ENCODE measurements at regions not wholly inside any gene's neighbourhood (a gene's known extent, or its start where the extent isn't known, plus 50 kb on each side); places are given as distances from the start of the nearest gene placed in this dataset.

DNA sequence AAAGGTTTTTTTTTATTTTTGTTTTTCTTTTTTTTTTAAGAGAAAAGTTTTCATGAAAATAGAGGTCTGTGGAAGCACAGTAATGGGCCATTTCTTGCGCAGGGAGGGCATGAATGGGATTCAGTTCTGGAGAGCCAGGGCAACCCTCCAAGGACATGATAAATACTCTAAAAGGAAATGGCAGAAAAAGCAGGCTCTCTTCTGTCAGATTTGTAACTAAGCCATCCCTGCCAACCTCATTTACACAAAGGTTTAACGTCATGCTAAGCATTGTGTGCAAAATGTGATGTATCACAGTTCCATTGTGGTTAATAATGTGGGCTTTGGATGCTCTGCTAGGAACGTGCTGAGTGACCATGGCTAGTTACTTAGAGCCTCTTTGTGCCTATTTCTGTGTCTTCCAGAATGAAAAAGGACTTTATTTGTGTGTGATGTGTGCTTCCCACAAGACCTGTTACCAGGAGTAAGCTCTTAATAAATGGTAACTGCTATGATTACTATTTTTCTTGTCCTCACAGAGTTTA is 1095.9 kb upstream of the SORCS1 start:
- Histone ChIP-seq H3K4me1 (ENCODE audit: control insufficient read depth, insufficient read depth, low read length, unreplicated experiment) (no peaks in the 10 kb centered on the region), H3K27me3 (ENCODE audit: insufficient read depth, low read length) (no peaks in the 10 kb centered on the region), H3K79me2 (ENCODE audit: control insufficient read depth, insufficient read depth, low read length, unreplicated experiment) (no peaks in the 10 kb centered on the region), H3K36me3 (ENCODE audit: insufficient read depth, low read length) (no peaks in the 10 kb centered on the region), H3K27ac (ENCODE audit: low read depth, low read length) (no peak overlapping the region), H3K4me3 (ENCODE audit: low read depth, low read length) (no peak overlapping the region), H2AFZ (ENCODE audit: low read length, unreplicated experiment) (no peak overlapping the region)

DNA sequence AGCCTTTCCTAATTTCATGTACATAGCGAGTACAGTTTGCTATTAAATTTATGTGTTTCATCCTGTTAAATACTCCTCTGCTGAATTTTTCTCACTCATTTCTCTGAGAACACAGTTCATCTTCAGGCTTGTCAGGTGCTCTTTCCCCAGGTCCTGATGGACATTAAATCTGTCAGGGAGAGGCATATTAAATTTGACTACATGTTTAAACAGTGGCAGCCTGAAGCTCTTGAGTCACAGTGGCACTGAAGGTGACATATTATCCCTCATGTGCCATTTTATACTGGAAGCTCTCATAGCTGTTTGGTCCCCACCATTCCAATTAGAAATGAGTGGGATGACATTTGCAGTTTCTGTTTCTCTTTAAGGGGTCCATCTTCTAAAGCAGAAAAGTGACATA is 1089.6 kb upstream of the SORCS1 start:
- Histone ChIP-seq H3K27ac (ENCODE audit: low read depth, low read length) (no peak overlapping the region), H2AFZ (ENCODE audit: low read length, unreplicated experiment) (no peak overlapping the region), H3K4me1 (ENCODE audit: control insufficient read depth, insufficient read depth, low read length, unreplicated experiment) (no peaks in the 10 kb centered on the region), H3K79me2 (ENCODE audit: control insufficient read depth, insufficient read depth, low read length, unreplicated experiment) (no peaks in the 10 kb centered on the region), H3K27me3 (ENCODE audit: insufficient read depth, low read length) (no peaks in the 10 kb centered on the region), H3K4me3 (ENCODE audit: low read depth, low read length) (no peak overlapping the region), H3K36me3 (ENCODE audit: insufficient read depth, low read length) (no peaks in the 10 kb centered on the region)

GRCh38 chr10:108252771-108253170 is 1088.3 kb upstream of the SORCS1 start:
- Histone ChIP-seq H3K36me3 (ENCODE audit: insufficient read depth, low read length) (no peaks in the 10 kb centered on the region), H3K27me3 (ENCODE audit: insufficient read depth, low read length) (no peaks in the 10 kb centered on the region), H3K4me1 (ENCODE audit: control insufficient read depth, insufficient read depth, low read length, unreplicated experiment) (no peaks in the 10 kb centered on the region), H2AFZ (ENCODE audit: low read length, unreplicated experiment) (no peak overlapping the region), H3K4me3 (ENCODE audit: low read depth, low read length) (no peak overlapping the region), H3K79me2 (ENCODE audit: control insufficient read depth, insufficient read depth, low read length, unreplicated experiment) (no peaks in the 10 kb centered on the region), H3K27ac (ENCODE audit: low read depth, low read length) (no peak overlapping the region)

DNA sequence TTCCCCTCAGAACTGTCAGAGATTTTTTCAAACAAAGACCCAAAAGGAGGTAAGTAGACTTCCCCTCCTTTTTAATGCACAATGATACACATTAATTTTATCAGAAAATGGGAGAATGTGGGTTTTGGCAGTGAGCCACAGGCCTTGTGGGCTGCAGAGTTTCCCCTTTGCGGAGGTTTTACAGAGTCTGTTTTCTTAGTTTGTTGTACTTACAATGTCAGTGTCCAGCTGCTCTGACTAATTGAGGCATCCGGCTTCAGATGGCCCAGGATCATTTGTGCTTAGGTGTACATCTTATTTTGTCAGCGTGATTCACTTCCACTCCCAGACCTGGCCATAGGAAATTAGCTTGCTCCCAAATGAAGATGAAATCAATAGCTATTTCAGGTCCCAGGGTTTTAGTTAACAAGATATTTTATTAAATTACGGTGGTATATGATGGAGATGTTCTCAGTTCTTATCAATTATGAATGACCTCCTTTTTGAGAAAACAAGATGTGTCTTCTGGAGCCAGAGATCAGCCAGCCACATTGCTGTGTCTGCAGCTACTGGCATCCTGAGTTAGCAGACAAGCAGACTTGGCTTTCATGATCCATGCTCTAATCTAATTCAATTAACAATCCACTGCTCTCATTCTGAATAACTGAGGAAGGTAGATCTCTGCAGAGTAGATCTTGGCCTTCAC is 1086.6 kb upstream of the SORCS1 start:
- Histone ChIP-seq H3K4me1 (ENCODE audit: control insufficient read depth, insufficient read depth, low read length, unreplicated experiment) (no peaks in the 10 kb centered on the region), H3K79me2 (ENCODE audit: control insufficient read depth, insufficient read depth, low read length, unreplicated experiment) (no peaks in the 10 kb centered on the region), H2AFZ (ENCODE audit: low read length, unreplicated experiment) (no peak overlapping the region), H3K27ac (ENCODE audit: low read depth, low read length) (no peak overlapping the region), H3K36me3 (ENCODE audit: insufficient read depth, low read length) (no peaks in the 10 kb centered on the region), H3K4me3 (ENCODE audit: low read depth, low read length) (no peak overlapping the region), H3K27me3 (ENCODE audit: insufficient read depth, low read length) (no peaks in the 10 kb centered on the region)

DNA sequence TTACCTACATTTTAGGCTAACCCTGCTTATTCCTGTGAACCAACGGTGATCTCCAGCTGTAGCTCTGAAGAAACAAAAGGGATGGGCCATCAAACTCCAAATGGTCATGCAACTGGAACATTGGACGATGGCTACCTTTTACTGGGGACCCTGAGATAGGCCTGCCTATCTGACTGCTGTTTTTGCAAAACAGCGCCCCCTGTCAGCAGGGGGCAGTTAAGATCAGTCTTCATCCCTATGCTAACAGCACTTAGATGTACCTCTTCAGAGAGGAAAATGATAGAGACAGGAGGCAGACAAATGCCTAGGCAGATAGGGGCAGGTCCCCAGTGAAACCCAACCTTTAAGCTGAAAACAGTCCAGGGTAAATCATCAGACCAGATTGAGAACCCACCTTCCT is 1085.4 kb upstream of the SORCS1 start:
- Histone ChIP-seq H3K27ac (ENCODE audit: low read depth, low read length) (no peak overlapping the region), H3K79me2 (ENCODE audit: control insufficient read depth, insufficient read depth, low read length, unreplicated experiment) (no peaks in the 10 kb centered on the region), H3K36me3 (ENCODE audit: insufficient read depth, low read length) (no peaks in the 10 kb centered on the region), H2AFZ (ENCODE audit: low read length, unreplicated experiment) (no peak overlapping the region), H3K4me3 (ENCODE audit: low read depth, low read length) (no peak overlapping the region), H3K27me3 (ENCODE audit: insufficient read depth, low read length) (no peaks in the 10 kb centered on the region), H3K4me1 (ENCODE audit: control insufficient read depth, insufficient read depth, low read length, unreplicated experiment) (no peaks in the 10 kb centered on the region)

- H3K27ac ChIP-seq (ENCODE audit: low read depth, low read length) = no peak overlapping the region
- H3K4me1 ChIP-seq (ENCODE audit: control insufficient read depth, insufficient read depth, low read length, unreplicated experiment) = no peaks in the 10 kb centered on the region
- no peak overlapping the region for H3K4me3 ChIP-seq (ENCODE audit: low read depth, low read length)
- H3K36me3 ChIP-seq (ENCODE audit: insufficient read depth, low read length) = no peaks in the 10 kb centered on the region
- no peaks in the 10 kb centered on the region for H3K27me3 ChIP-seq (ENCODE audit: insufficient read depth, low read length)
- H2AFZ ChIP-seq (ENCODE audit: low read length, unreplicated experiment) = no peak overlapping the region
- H3K79me2 ChIP-seq (ENCODE audit: control insufficient read depth, insufficient read depth, low read length, unreplicated experiment) = no peaks in the 10 kb centered on the region
These were observed 1080.1 kb upstream of the SORCS1 start for GRCh38 chr10:108244443-108245228.

GRCh38 chr10:108241166-108241565 is 1076.7 kb upstream of the SORCS1 start:
- Histone ChIP-seq H3K27me3 (ENCODE audit: insufficient read depth, low read length) (no peaks in the 10 kb centered on the region), H3K36me3 (ENCODE audit: insufficient read depth, low read length) (no peaks in the 10 kb centered on the region), H3K4me3 (ENCODE audit: low read depth, low read length) (no peak overlapping the region), H3K27ac (ENCODE audit: low read depth, low read length) (no peak overlapping the region), H2AFZ (ENCODE audit: low read length, unreplicated experiment) (no peak overlapping the region), H3K79me2 (ENCODE audit: control insufficient read depth, insufficient read depth, low read length, unreplicated experiment) (no peaks in the 10 kb centered on the region), H3K4me1 (ENCODE audit: control insufficient read depth, insufficient read depth, low read length, unreplicated experiment) (no peaks in the 10 kb centered on the region)

- H3K27me3 ChIP-seq (ENCODE audit: insufficient read depth, low read length) = no peaks in the 10 kb centered on the region
- no peaks in the 10 kb centered on the region for H3K36me3 ChIP-seq (ENCODE audit: insufficient read depth, low read length)
- H3K27ac ChIP-seq (ENCODE audit: low read depth, low read length) = no peak overlapping the region
- H3K4me1 ChIP-seq (ENCODE audit: control insufficient read depth, insufficient read depth, low read length, unreplicated experiment) = no peaks in the 10 kb centered on the region
- H3K79me2 ChIP-seq (ENCODE audit: control insufficient read depth, insufficient read depth, low read length, unreplicated experiment) = no peaks in the 10 kb centered on the region
- no peak overlapping the region for H2AFZ ChIP-seq (ENCODE audit: low read length, unreplicated experiment)
- no peak overlapping the region for H3K4me3 ChIP-seq (ENCODE audit: low read depth, low read length)
These were observed 1073.8 kb upstream of the SORCS1 start for GRCh38 chr10:108238261-108238660.

DNA sequence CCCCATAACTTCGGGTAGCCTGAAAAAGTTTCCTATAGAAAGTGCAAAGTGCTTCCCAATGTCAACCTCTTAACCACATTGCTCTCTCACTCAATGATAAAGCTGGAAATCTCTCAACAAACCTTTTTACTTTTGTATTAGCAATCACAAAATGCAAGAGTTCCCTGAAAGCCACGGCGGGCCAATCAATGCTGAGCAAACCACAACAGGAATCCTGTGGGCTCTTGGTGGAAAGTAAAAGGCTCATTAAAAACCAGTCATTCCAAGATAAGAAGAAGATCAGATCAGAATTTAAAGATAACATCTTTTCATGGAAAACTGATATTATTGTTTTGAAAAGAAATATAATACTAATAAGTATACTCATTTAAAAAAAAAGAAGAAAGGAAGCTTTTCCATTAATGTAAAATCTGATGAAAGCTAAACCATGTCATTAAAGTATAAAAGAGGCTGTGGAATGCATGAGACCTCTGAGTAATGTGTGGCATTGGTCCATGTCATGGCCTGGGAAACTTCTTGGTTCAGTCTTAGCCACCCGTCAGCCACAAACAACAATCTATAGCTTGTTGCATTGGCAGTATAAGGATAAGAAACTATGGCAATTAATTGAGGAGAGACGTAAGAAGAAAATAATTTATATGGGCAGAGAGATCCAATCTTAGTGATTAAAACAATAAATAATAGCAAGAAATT is 1066.1 kb upstream of the SORCS1 start:
- H2AFZ ChIP-seq (ENCODE audit: low read length, unreplicated experiment) = no peak overlapping the region
- H3K4me1 ChIP-seq (ENCODE audit: control insufficient read depth, insufficient read depth, low read length, unreplicated experiment) = no peaks in the 10 kb centered on the region
- no peak overlapping the region for H3K27ac ChIP-seq (ENCODE audit: low read depth, low read length)
- no peak overlapping the region for H3K4me3 ChIP-seq (ENCODE audit: low read depth, low read length)
- H3K36me3 ChIP-seq (ENCODE audit: insufficient read depth, low read length) = no peaks in the 10 kb centered on the region
- H3K79me2 ChIP-seq (ENCODE audit: control insufficient read depth, insufficient read depth, low read length, unreplicated experiment) = no peaks in the 10 kb centered on the region
- no peaks in the 10 kb centered on the region for H3K27me3 ChIP-seq (ENCODE audit: insufficient read depth, low read length)

GRCh38 chr10:108208732-108209131 is 1044.2 kb upstream of the SORCS1 start:
- no peak overlapping the region for H3K27ac ChIP-seq (ENCODE audit: low read depth, low read length)
- H3K79me2 ChIP-seq (ENCODE audit: control insufficient read depth, insufficient read depth, low read length, unreplicated experiment) = no peaks in the 10 kb centered on the region
- no peaks in the 10 kb centered on the region for H3K36me3 ChIP-seq (ENCODE audit: insufficient read depth, low read length)
- H3K4me1 ChIP-seq (ENCODE audit: control insufficient read depth, insufficient read depth, low read length, unreplicated experiment) = no peaks in the 10 kb centered on the region
- H3K4me3 ChIP-seq (ENCODE audit: low read depth, low read length) = no peak overlapping the region
- no peak overlapping the region for H2AFZ ChIP-seq (ENCODE audit: low read length, unreplicated experiment)
- H3K27me3 ChIP-seq (ENCODE audit: insufficient read depth, low read length) = no peaks in the 10 kb centered on the region
